Activated T-helper 17 cell treated with anti-CD3 and anti-CD28 coated beads, Interleukin-2, amount 50 U/mL, for 72 hours (primary cell): ENCODE measurements at regions not wholly inside any gene's neighbourhood (a gene's known extent, or its start where the extent isn't known, plus 50 kb on each side); places are given as distances from the start of the nearest gene placed in this dataset.

Experiments
- ATAC-seq: fragments of 150-1000 bp; cut with Tn5 transposase; replicated peaks from 2 replicates; pipeline ENCODE4 v1.10.0; 2021; ENCODE audit warnings: mild to moderate bottlenecking, moderate library complexity
- H3K27ac Mint-ChIP-seq: one replicate; pipeline ENCODE4 v1.8.0; 2022; ENCODE audit warnings: mixed read lengths
- H3K27me3 Mint-ChIP-seq: one replicate; pipeline ENCODE4 v1.8.0; 2022; ENCODE audit warnings: mixed read lengths
- H3K36me3 Mint-ChIP-seq: one replicate; pipeline ENCODE4 v1.8.0; 2022; ENCODE audit warnings: low read depth, mild to moderate bottlenecking, mixed read lengths
- H3K4me1 Mint-ChIP-seq: one replicate; pipeline ENCODE4 v1.8.0; 2022; ENCODE audit warnings: mixed read lengths
- H3K4me3 Mint-ChIP-seq: one replicate; pipeline ENCODE4 v1.8.0; 2022; ENCODE audit warnings: mild to moderate bottlenecking, mixed read lengths
- H3K9me3 Mint-ChIP-seq: one replicate; pipeline ENCODE4 v1.8.0; 2022; ENCODE audit warnings: mixed read lengths

DNA sequence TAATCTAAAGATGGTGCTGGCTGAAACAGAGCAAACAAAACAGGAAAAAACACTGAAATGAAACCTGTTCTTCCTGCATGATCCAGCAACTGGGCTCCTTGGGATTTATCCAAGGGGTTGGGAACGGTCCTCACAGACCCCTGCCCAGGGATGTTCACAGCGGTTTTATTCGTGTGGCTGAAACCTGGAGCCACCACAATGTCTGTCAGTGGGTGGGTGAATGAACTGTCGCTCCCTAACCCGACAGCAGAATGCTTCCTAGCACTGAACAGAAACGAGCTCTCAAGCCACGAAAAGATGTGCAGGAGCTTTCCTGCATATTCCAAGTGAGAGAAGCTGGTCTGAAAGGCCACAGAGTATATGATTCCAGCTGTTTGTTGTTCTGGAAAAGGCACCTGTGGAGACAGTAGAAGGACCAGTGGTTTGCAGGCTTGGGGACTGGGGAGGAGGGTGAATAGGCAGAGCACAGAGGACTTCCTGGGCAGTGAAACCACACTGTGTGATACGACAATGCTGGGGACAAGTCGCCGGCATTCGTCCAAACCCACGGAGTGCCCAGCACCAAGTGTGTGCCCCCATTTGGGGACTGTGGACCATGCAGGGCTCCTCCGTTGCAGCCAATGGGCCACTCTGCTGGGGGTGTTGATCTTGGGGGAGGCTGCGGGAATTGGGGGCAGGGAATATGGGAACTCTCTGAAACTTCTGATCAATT is 73.9 kb downstream of the TEX29 start:
- no peaks in the 10 kb centered on the region for H3K9me3 Mint-ChIP-seq
- H3K27ac Mint-ChIP-seq, result no peak overlapping the region
- no peaks in the 10 kb centered on the region for H3K36me3 Mint-ChIP-seq
- H3K4me1 Mint-ChIP-seq, result no peaks in the 10 kb centered on the region
- no peak for ATAC-seq
- no peaks in the 10 kb centered on the region for H3K27me3 Mint-ChIP-seq
- no peak overlapping the region for H3K4me3 Mint-ChIP-seq

DNA sequence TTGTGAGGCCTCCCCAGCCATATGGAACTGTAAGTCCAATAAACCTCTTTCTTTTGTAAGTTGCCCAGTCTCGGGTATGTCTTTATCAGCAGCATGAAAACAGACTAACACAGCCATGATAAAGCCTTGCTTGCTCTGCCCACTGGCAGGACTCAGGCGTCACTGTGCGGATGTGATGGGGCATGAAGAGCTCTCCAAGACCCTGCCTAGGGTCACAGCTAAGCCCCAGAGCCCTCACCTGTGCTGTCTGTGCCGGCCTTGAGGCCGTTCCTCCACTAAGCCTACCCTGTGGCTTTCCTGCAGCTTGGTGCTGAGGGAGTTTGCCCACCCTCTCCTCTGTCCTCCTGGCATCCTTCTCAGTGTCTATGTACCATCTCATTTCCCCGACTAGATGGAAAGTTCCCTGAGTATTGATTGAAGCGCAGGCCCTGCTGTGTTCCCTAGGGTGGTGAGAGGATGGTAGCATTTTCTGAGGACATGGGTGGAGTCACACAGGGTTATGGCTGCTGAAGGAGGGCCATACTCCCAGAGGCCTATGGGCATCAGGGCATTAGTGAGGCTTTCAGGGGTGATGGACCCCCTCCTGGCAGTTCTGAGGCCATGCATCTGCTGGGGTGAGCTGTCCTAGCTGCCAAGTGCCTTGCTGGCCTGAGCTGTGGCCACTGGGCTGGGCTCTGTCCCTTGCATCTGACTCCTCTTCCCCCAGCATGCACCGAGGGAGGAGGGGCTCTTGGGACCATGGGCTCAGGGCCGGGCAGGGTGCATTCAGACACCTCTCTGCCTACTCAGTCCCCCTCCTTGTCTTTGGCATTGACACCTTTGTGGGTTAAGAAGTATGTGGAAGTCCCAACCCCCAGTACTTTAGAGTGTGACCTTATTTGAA is 75.3 kb downstream of the TEX29 start:
- no peak overlapping the region for H3K27ac Mint-ChIP-seq
- no peak for ATAC-seq
- no peak overlapping the region for H3K4me3 Mint-ChIP-seq
- H3K9me3 Mint-ChIP-seq, result no peaks in the 10 kb centered on the region
- H3K27me3 Mint-ChIP-seq, result no peaks in the 10 kb centered on the region
- H3K4me1 Mint-ChIP-seq, result no peaks in the 10 kb centered on the region
- no peaks in the 10 kb centered on the region for H3K36me3 Mint-ChIP-seq

DNA sequence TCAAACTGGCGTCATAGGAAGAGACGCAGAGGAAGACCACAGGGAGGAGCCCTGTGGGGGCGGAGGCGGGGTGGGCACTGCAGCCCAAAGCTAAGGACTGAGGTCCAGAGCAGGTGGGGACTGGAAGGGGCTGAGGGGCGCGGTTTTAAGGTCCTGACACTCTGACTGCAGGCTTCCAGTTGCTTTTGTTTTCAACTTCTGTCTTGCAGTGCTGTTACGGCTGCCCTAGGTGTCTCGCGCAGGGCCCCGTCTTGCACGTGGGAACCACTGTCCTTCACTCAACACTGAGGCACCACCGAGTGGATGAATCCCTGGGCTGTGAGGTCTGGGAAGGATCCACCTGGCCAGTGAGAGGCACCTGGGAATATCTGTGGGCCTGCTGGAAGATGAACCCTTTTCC is 76.0 kb downstream of the TEX29 start:
- no peaks in the 10 kb centered on the region for H3K4me1 Mint-ChIP-seq
- ATAC-seq, result no peak
- H3K9me3 Mint-ChIP-seq, result no peaks in the 10 kb centered on the region
- no peaks in the 10 kb centered on the region for H3K27me3 Mint-ChIP-seq
- no peaks in the 10 kb centered on the region for H3K36me3 Mint-ChIP-seq
- H3K4me3 Mint-ChIP-seq, result no peak overlapping the region
- H3K27ac Mint-ChIP-seq, result no peak overlapping the region

DNA sequence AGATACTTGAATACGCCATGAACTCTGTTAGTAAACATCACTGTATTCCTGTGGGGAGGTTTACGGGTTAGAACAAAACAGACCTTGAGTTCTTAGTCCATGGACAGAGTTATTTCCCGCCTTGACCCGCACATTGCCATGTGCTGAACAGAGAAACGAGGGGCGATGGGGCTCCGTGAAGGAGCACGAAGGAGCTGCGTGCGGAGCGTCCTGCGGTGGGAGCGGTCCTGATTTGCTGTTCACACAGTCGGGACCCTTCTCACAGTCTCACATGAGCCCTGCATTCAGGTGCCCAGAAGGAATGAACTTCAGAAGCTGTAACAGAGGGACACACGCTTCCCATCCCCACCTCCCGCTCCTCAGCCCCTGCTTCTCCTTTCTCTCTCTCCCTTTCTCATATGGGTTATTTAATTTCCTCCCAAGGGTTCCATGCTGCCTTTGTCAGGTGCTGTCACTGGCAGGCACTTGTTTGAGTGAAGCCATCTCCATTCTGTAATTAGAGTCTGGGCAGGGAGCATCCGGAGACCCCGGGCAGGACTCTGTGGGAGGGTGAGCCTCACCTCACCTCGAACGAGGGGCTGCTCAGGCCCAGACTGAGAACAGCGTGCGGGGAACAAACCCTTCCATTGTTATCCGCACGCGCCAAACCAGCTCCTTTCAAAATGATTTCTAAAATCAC is 76.9 kb downstream of the TEX29 start:
- Mint-ChIP-seq H3K4me1 (no peaks in the 10 kb centered on the region), H3K27ac (no peak overlapping the region), H3K27me3 (no peaks in the 10 kb centered on the region), H3K4me3 (no peak overlapping the region), H3K36me3 (no peaks in the 10 kb centered on the region), H3K9me3 (no peaks in the 10 kb centered on the region)
- ATAC-seq, result no peak

DNA sequence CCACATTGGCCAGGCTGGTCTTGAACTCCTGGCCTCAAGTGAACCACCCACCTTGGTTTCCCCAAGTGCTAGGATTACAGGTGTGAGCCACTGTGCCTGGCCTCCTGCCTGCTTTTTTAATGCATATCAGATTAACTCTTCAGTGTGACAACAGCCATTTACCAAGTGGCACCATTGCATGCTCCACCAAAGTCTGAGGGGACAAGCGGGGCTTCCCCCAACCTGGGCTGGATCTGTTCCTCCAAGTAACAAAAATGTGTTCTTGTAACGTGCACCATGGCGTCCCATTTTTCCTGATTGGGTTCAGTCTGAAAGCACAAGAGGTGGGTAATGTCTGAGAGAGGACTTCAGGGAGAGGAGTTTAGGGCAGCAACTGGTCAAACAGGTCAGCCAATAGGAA is 77.8 kb downstream of the TEX29 start:
- Mint-ChIP-seq H3K36me3 (no peaks in the 10 kb centered on the region), H3K4me1 (no peaks in the 10 kb centered on the region), H3K9me3 (no peaks in the 10 kb centered on the region), H3K27ac (no peak overlapping the region), H3K4me3 (no peak overlapping the region), H3K27me3 (no peaks in the 10 kb centered on the region)
- no peak for ATAC-seq

DNA sequence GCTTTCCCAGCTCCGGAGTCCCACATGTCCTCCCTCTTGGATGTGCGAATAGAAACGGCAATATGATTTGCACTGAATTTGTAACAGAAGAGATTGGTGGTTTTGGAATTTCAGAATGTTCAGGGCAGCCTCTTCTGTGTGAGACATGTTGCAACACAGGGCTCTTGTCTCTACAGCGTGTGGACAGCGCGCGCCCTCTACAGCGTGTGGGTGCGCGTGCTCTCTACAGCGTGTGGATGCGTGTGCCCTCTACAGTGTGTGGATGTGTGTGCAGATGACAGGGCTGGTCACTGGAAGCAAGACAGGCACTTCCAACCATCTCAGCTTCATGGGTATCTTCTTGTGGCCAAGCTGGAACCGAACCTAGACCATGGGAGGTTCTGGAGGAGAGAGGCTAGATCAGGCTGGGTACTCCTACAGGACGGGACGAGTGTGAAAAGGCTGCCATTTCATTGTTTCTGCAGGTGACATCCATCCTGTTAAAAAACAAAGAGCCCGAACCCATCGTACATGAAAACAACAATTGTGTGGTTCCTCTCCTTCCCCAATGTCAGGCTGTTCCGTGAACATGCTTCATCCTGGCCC is 78.4 kb downstream of the TEX29 start:
- no peak for ATAC-seq
- Mint-ChIP-seq H3K9me3 (no peaks in the 10 kb centered on the region), H3K4me1 (no peaks in the 10 kb centered on the region), H3K27ac (no peak overlapping the region), H3K27me3 (no peaks in the 10 kb centered on the region), H3K4me3 (no peak overlapping the region), H3K36me3 (no peaks in the 10 kb centered on the region)

DNA sequence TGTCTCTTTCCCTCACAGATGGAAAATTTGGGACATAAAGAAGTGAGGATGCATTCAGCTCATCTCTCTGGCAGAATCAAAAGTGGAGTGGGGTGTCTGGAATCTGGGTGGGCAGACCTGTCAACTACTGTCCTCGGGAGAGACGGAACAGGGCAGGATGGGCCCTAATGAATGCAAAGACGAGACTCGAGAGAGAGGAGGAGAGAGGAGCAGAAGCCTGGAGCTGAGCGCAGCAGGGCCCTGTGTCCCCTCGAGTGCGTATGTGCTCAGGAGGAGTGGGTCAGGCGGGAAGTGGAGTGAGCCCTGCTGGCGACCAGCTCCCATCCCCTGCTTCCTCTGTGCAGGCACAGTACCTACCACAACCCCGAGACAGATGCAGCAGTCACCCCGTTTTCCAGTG is 78.9 kb downstream of the TEX29 start:
- Mint-ChIP-seq H3K4me3 (no peak overlapping the region), H3K27me3 (no peaks in the 10 kb centered on the region)
- ATAC-seq, result no peak

DNA sequence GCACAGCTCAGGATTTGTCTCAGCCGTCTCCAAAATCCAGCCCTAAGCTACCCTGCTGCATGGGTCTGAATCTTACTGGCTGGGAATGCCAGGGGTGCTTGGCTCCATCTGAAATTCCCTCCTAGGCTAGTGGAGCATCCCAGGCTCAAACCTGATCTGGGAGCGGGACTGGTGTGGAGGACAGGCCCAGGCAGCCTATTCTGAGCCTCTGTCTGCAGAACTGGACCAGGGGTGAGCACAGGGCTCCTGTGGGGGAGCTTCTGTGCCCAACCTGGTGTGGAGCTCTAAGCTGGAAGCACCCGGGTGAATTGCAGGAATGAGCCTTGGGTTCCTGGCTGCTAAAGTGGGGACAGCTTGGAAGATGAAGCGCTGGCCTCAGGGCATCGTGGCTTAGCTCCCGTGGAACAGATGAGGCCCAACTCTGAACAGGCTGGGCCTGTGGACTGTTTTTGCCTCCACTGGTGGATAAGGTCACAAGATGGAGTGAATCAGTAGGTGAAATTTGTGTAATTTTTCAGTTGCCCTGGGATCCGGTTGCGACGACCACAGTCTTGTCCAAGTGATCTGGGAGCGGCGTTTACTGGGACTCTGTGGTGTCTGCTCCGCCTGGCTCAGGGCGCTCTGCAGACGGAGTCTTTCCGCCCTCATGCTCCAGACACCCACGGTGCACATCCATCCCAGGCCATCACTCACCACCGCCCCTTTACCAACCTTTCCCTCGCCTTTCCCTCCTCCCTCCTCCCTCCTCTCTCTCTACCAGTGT is 79.5 kb downstream of the TEX29 start:
- Mint-ChIP-seq H3K27me3 (no peaks in the 10 kb centered on the region), H3K9me3 (no peaks in the 10 kb centered on the region), H3K4me3 (no peak overlapping the region), H3K4me1 (no peaks in the 10 kb centered on the region), H3K36me3 (no peaks in the 10 kb centered on the region), H3K27ac (no peak overlapping the region)
- ATAC-seq, result no peak

More for the DNA sequence above, 78.9 kb downstream of the TEX29 start:
- Mint-ChIP-seq H3K36me3 (no peaks in the 10 kb centered on the region), H3K4me1 (no peaks in the 10 kb centered on the region), H3K27ac (no peak overlapping the region), H3K9me3 (no peaks in the 10 kb centered on the region)

DNA sequence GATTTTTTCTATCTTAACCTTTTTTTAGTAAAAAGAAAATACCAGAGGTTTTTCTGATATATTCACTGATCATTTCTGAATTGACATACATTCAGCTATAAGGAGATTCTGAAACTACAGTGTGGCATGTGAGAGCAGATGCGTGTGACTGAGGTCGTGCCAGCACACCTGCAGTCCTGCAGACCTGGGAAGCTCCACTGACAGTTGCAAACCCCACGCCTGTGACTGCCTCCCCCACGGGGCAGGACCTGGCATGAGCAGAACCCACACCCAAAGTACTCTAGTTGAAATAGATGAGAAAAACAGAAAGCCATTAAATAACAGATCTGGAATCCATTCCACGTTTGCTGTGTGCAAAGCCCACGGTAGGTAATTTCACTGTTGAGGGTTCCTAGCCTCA is 80.7 kb downstream of the TEX29 start:
- Mint-ChIP-seq H3K27me3 (no peaks in the 10 kb centered on the region), H3K27ac (no peak overlapping the region), H3K9me3 (no peaks in the 10 kb centered on the region), H3K36me3 (no peaks in the 10 kb centered on the region), H3K4me3 (no peak overlapping the region), H3K4me1 (no peaks in the 10 kb centered on the region)
- no peak for ATAC-seq

DNA sequence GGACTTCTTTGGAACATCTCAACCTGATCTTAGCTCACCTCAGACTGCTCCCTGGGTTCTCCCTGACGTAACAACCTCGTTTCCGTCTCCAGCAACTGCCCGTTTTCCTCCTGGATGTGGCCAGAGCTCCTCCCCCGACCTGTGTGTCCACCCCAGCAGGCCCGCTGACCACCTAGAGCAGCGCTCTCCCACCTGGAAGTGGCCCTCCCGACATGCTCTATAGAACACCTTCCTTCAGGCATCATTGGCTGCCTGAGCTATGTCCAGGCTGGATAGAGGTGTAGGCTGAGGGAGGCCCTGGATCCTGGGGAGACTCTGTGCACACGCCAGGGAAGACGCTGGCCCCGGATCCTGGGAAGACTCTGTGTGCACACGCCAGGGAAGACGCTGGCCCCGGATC is 81.3 kb downstream of the TEX29 start:
- Mint-ChIP-seq H3K36me3 (no peaks in the 10 kb centered on the region), H3K27ac (no peak overlapping the region), H3K27me3 (peaks cover 4% of the 10 kb centered on the region), H3K4me1 (no peaks in the 10 kb centered on the region), H3K9me3 (no peaks in the 10 kb centered on the region), H3K4me3 (no peak overlapping the region)
- no peak for ATAC-seq

DNA sequence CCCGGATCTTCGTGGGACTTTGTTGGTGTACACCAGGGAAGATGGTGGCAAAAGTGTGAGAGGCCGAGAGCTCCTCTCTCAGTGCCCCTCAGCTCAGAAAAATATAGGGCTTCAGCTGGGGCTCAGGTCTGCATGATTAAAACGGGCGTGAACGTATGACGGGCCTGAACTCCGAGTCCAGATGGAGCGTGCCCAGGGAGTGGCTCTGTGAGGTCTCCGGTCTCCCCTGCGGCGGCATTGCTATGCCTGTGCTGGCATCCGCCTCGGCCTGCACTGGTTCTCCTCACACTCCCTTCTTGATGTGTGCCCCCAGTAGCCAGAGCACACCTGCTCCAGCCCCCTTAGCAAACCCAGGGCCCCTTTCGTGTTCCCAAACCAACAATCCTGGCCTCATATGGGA is 82.0 kb downstream of the TEX29 start:
- H3K27me3 Mint-ChIP-seq, result peaks cover 6% of the 10 kb centered on the region
- H3K27ac Mint-ChIP-seq, result no peak overlapping the region
- H3K9me3 Mint-ChIP-seq, result no peaks in the 10 kb centered on the region
- H3K4me1 Mint-ChIP-seq, result no peaks in the 10 kb centered on the region
- ATAC-seq, result no peak
- H3K36me3 Mint-ChIP-seq, result no peaks in the 10 kb centered on the region
- no peak overlapping the region for H3K4me3 Mint-ChIP-seq

DNA sequence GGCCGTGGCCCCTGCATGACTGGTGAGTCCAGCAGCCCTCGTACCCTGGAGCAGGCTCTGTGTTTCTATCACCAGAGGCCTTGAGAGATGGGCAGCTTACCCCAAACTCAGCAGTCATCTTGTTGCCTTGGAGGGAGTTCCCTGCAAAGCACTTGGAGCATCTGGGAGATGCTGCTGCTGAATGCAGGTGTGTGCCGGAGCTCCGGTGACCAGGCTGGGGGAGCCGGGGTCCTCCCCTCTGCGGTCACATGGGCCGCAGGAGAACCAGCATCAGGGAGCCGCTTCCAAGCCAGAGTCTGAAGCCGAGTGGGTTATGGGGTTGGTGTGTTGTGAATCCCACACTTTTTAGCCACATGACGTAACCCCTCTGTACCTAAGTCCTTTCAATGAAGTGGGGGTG is 82.8 kb downstream of the TEX29 start:
- ATAC-seq, result no peak

DNA sequence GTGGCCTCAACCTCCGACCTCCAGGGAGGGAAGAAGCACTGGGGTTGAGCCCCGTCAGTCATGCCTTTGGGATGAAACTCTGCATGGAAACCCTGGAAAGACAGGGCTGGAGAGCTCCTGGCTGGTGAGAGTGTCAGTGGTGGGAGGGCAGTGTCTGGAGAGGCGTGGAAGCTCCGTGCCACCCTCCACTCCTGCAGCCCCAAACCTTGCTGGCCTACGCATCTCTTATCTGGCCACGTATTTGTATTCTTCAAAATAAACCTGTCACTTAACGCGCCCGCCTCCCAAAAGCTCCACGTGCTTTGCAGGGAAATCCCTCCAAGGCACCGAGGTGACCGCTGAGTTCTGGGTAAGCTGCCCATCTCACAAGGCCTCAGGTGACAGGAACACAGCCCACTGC is 84.3 kb downstream of the TEX29 start:
- no peak overlapping the region for H3K27ac Mint-ChIP-seq
- peaks cover 6% of the 10 kb centered on the region for H3K27me3 Mint-ChIP-seq
- H3K9me3 Mint-ChIP-seq, result no peaks in the 10 kb centered on the region
- H3K4me3 Mint-ChIP-seq, result no peak overlapping the region
- no peak for ATAC-seq
- no peaks in the 10 kb centered on the region for H3K4me1 Mint-ChIP-seq
- H3K36me3 Mint-ChIP-seq, result no peaks in the 10 kb centered on the region

More for the DNA sequence above, 82.8 kb downstream of the TEX29 start:
- Mint-ChIP-seq H3K36me3 (no peaks in the 10 kb centered on the region), H3K9me3 (no peaks in the 10 kb centered on the region), H3K27me3 (peaks cover 6% of the 10 kb centered on the region), H3K4me3 (no peak overlapping the region), H3K27ac (no peak overlapping the region), H3K4me1 (no peaks in the 10 kb centered on the region)

DNA sequence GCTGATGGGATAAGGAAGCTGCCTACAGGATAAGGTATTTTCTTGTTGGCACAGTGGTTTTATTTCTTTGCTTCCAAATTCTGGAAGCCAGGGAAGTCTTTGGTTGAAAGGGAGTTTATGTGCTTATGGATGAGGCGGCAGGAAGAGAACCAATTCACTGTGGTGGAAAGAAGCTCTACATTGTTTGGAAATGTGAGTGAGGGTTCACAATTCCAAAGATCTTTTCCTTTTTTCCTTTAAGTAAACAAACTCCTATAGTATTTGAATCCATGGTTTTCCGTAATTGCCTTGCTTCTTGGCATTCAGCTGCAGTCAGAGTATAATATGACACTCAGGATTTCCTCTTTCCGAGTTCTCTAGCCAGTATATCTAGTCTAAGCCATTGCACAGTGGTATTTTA is 86.2 kb downstream of the TEX29 start:
- Mint-ChIP-seq H3K36me3 (no peaks in the 10 kb centered on the region), H3K9me3 (no peaks in the 10 kb centered on the region)

More for the DNA sequence above, 86.2 kb downstream of the TEX29 start:
- H3K27ac Mint-ChIP-seq, result no peak overlapping the region
- ATAC-seq, result no peak
- H3K4me1 Mint-ChIP-seq, result no peaks in the 10 kb centered on the region
- no peak overlapping the region for H3K4me3 Mint-ChIP-seq
- peaks cover 6% of the 10 kb centered on the region for H3K27me3 Mint-ChIP-seq
